HEK293T (cell line): ENCODE measurements at regions not wholly inside any gene's neighbourhood (a gene's known extent, or its start where the extent isn't known, plus 50 kb on each side); places are given as distances from the start of the nearest gene placed in this dataset.

ENCODE experiments used
- BHLHE40 ChIP-seq: fragments of 450-650 bp; IDR thresholded peaks from 2 replicates; pipeline ENCODE4 v1.6.1; 2016; ENCODE audit warnings: mild to moderate bottlenecking, moderate library complexity, borderline replicate concordance
- ELF4 ChIP-seq: fragments of 450-650 bp; IDR thresholded peaks from 2 replicates; pipeline ENCODE4 v1.6.1; 2017; ENCODE audit warnings: antibody characterized with exemption
- FOXM1 ChIP-seq: fragments of 450-650 bp; IDR thresholded peaks from 2 replicates; pipeline ENCODE4 v1.6.1; 2017; ENCODE audit warnings: mild to moderate bottlenecking, borderline replicate concordance
- HDGF ChIP-seq: fragments of 450-650 bp; IDR thresholded peaks from 2 replicates; pipeline ENCODE4 v1.6.1; 2017; ENCODE audit warnings: antibody characterized with exemption, borderline replicate concordance
- L3MBTL2 ChIP-seq: fragments of 450-650 bp; conservative IDR thresholded peaks from 2 replicates; pipeline ENCODE4 v1.6.1; 2016; ENCODE audit warnings: mild to moderate bottlenecking
- PKNOX1 ChIP-seq: fragments of 450-650 bp; IDR thresholded peaks from 2 replicates; pipeline ENCODE4 v1.6.1; 2016
- SP1 ChIP-seq: fragments of 450-650 bp; IDR thresholded peaks from 2 replicates; pipeline ENCODE4 v1.6.1; 2017
- SUZ12 ChIP-seq: fragments of 450-650 bp; IDR thresholded peaks from 2 replicates; pipeline ENCODE4 v1.6.1; 2016; ENCODE audit warnings: mild to moderate bottlenecking
- TARDBP ChIP-seq: fragments of 450-650 bp; IDR thresholded peaks from 2 replicates; pipeline ENCODE4 v1.6.1; 2016

GRCh38 chr17:77572851-77573250 is 385.7 kb upstream of the TNRC6C start:
- TF ChIP-seq BHLHE40 (no peak), SUZ12 (no peak), FOXM1 (no peak), ELF4 (no peak), L3MBTL2 (no peak), PKNOX1 (no peak), SP1 (no peak), TARDBP (no peak), HDGF (no peak)
